Lung microvascular endothelial cell (primary cell): ENCODE measurements at regions not wholly inside any gene's neighbourhood (a gene's known extent, or its start where the extent isn't known, plus 50 kb on each side); places are given as distances from the start of the nearest gene placed in this dataset.

Experiments used
- DNase-seq, 2 donors: peaks; one replicate each; pipeline versions ENCODE4 v3.0.0 to v3.0.0-alpha.2; 2010; ENCODE audit warnings: low read depth in 2 of 2

DNA sequence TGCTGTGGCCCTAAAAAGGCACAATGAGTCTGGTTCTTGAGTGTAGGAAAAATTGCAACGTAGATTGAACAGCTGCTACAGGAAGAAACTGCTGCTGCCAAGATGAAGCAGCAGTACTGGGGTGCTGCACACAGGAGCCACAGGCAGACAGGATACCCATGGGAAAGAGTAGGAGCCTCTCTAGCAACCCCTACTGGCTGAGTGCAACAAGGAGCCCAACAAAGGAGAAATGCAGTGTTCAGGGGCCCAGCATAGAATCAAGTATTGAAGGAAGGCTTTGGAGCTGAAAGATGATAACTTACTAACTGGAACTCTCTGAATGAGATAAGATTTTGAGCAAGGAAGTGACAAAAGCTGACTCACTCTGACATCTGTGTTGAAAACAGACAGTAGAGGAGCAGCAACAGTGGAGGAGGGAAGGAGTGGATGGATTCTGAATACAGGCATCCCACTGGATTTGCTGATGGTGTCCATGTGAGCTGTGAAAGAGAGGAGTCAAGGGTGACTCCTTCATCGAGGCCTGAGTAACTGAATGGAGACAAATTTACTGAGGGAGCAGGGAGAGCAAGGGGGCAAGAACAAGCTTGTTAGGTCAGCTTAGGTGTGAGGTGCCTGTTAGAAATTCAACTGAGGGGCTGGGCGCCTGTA, 534.7 kb upstream of the JARID2 start:
- peak; percentile 29 to 83 for DNase-seq

DNA sequence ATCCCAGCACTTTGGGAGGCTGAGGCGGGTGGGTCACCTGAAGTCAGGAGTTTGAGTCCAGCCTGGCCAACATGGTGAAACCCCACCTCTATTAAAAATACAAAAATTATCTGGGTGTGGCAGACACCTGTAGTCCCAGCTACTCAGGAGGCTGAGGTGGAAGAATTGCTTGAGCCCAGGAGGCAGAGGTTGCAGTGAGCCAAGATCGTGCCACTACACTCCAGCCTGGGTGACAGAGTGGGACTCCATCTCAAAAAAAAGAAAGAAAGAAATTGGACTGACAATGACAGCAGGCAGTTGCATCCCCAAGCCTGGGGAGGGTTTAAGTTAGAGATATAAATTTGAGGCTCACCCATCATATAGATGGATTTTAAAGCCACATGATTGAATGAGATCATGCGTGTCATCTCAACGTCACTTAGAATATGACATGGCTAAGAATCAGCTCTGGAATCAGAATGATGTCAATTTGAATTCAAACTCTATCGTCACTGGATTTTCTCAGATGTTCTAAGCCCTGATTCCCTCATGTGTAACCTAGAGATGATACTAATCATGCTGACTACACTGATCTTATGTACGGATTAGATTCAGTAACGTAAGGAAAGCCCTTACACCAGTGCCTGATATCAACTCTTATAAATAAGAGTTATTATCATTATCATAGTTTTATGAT, 534.0 kb upstream of the JARID2 start:
- no peak for DNase-seq

DNA sequence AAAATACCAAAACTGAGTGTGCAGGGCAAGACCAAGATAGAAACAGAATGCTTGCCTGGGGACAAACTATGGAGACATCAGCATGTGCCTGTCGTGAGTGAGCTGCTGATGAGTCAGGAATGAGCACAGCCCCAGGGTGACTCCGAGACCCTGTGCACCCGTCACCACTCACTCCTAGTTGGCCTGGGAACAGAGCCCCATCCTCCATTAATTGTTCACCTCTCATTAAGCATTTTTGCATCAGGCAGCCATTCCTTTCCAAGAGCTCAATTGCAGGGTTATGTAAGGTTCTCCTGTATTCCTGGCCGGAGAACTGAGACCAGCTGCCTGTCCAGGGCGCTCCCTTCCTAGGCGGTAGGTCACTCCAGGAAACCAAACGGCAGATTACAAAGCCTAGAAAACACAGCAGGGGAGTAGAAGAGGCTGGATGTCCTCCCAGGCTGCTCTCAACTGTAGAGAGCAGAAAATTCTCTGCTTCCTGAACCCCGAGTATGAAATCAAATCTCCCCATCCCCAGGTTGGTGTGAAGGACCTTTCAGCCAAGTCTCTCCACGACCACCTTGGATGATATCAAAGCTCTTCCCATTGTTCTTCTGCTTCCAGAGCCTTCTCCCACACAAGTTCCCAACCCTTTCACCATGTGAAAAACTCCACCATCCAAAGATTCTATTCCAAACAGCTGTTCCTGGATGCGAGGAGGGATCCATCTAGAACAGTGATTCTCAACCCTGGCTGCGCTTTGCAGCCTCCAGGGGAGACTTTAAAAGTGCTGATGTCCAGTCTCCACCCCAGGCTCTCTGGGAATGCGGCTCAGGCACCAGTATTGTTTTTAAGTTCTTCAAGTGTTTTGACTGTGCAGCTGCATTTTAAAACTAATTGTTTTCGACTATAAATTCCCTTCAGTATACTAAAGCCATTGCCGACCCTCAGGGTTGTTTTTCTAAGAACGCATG, 532.6 kb upstream of the JARID2 start:
- peak in 1 of 2 donors; percentile 67 for DNase-seq

DNA sequence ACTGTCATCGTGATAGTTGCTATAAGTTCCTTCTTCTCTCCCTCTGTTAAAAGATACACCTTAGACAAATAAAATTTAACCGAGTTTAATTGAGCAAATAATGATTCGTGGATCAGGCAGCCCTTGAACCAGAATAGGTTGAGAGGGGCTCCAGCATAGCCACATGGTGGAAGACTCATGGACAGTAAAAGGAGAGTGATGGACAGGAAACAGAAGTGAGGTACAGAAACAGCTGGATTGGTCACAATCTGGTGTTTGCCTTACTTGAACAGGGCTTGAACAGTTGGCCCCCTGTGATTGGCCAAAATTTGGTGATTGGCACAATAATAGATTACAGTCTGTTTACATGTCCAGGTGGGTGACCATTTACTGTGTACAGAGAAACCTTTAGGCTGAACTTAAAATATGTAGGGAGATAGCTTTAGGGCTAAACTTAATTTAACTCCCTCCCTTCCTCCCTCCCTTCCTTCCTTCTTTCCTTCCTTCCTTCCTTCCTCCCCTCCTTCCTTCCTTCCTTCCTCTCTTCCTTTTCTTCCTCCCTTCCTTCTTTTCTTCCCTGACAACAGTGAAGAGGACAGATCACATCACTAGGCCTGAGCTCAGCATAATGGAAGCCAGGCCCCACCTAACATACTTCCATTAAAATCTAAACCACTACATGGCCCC, 531.8 kb upstream of the JARID2 start:
- no peak for DNase-seq

DNA sequence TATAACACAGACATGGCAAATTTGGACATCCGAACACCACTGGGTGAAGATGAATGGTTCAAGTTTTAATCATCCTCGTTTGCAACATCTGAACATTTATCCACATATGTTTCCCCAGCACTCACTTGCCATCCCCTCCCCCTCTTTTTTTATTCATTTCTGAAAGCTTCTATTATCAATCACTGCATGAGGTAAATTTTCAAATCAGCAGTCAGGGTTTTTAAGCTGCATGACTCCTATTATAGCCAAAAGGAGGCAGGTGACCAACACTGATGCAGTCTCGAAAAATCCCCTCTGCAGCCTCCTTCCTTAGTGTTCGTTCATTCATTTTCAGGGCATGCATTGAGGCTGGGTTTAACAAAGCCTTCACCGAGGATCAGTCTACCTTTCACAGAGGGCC, 530.8 kb upstream of the JARID2 start:
- DNase-seq = no peak

DNA sequence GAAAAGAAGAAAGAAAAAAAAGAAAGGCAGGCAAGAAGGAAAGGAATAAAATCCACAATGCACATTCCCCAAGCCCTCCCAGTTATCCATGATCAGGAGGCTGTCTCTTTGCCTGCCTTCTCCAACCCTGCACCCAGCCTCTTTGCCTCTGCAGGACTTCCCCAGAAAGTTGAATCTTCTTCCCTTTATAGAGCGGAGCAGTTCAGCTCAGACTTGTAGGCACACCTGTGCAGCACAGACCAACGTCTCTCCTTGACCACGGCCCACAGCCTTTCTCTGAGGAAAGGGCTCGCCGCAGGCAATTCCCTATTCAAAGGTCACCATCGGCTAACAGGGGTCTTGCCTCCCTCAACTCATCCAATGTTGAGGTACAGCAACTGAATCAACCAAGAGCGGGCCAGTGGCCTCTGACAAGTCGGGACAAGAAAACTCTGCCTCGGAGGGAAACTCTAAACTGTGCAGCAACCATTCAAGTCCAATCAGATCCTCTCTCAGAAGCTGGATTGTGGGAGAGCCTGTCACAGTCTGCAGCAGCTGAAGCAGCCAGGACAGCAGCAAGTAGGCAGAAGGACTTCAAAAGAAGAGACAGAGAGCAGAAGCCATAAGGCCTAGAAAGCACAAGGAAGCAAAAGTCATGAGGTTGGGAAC, 529.2 kb upstream of the JARID2 start:
- no peak for DNase-seq

DNA sequence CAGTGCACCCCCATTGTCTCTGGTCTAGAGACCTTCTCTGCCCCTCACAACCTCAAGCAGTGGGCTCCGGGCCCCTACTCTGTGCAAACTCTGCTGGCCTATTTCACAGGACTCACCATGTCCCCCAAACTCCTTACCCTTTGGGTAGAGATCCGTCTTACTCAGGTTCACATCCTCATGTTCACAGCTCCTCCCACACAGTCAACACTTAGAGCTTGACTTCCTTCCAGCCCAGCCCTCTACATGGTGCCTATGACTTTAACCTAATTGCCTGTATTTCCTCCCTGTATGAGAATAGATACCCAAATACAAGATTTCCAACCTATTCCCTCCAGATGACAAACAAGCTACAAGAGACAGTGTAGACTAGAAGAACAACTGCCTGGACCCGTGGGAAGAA, 528.6 kb upstream of the JARID2 start:
- DNase-seq = no peak

DNA sequence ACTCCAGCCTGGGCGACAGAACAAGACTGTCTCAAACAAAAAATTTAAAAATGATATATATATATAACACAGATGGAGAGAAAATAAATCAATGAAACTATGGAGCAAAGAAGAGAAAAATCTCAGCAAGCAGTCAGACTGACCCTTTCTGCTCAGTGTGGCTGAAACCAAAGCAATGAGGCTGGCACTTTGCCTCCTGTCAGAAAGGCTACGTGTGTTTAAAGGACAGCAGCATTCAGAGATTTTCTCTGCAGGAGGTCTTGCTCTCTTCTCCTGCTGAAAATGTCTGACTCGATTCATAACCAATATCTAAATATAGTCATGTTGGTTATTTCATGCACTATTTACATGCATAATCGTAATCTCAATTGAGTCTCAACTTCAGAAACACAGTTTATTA, 527.0 kb upstream of the JARID2 start:
- DNase-seq = no peak

DNA sequence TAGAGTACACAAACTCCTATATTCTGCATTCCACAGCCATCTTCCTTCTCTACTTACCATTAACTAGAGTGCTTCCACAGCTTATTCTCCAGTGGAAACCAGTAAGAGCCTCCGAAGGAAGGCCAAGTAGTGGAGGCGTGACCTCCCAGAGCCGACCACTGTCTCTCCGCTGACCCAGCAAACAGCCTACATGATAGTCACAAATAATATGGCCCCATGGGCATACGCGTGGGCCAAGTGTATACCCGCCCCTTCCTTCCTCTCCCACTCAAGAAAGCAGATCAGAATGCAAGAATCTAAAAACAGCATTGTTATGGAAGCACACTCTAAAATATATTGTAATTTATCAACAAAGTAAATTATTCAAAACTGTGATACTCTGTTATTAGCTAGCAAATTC, 526.6 kb upstream of the JARID2 start:
- DNase-seq = no peak

DNA sequence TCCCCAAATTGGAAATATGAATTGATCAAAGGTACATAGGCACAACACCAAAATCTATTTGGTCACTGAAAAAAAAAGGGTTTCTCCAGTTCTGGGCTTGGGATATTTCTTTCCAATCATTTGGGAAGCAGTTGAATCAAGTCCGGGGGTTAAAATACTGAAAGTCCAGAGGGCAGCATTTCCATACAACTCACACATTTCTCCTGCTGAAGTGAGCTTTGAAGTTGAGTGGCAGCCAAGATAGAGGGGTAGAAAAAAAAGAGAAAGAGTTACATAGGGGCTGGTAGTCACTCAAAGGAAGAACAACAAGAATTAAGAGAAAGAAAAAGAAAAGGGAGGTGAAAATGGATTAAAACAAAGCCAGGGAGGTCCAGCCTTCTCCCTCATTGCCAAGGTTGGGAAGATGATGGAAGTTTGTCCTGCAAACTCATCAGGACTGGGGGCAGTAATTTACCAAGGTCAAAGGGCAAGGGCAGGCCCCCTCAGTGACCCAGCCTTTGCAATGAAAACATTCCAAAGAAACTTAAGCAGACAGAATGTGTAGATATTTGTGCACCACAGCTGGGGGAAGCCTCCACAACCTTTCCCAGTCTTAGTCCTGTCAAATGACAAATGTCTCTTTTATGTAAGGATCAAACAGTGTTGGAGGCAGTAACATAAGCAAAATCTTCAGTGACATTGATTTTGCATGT, 525.3 kb upstream of the JARID2 start:
- no peak for DNase-seq

DNA sequence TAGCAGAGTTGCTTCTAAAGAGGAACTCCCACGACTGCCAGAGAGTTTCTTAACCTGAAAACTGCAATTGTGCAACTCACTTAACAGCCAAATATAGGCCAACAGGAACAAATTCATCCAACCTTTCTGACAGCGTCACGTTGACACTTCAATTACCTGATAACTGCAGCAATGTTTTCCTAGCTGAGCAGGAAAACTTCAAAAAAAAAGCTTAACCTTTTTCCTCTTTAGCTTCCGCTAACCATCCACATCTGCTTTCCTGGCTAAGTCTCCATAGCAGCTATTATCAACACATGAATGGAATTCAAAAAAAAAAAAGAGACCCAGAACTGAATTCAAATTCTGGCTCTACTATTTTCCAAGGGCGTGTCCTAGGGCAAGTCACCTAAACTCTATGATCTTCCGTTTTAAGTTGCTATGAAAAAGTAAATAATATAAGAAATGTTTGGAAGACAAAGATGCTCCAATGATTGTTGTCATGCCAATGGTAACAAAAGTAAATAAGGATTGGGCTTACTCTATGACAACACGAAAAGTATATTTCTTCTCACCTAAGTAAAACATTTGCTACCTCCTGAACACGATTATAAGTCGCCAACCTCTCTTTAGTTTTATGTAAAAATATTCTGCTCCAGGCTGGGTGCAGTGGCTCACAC, 524.6 kb upstream of the JARID2 start:
- peak; percentile 48 to 79 for DNase-seq

DNA sequence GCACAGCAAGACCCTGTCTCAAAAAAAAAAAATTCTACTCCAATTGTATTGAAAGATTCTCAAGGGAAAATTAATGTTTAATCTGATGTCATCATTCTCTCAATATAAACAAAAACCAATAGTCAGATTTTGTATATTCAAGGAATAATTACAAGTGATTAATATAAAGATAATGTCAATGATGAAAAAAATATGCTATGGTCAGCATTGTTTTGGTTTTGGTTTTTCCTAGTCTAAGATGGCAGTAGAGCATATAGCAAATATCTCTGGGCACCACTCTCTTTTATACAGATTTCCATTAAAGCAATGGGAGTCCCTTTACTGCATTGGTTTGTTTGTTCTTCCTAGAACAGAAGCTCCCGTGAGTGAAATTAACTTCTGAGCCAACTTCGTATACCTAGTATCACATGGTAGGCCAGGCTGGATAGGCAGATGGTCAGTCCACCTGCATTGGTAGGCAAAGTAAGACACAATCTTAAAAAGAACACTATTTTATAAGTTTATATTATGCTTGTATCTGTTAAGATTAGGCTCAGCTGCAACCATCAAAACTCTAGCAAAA, 523.8 kb upstream of the JARID2 start:
- no peak for DNase-seq

DNA sequence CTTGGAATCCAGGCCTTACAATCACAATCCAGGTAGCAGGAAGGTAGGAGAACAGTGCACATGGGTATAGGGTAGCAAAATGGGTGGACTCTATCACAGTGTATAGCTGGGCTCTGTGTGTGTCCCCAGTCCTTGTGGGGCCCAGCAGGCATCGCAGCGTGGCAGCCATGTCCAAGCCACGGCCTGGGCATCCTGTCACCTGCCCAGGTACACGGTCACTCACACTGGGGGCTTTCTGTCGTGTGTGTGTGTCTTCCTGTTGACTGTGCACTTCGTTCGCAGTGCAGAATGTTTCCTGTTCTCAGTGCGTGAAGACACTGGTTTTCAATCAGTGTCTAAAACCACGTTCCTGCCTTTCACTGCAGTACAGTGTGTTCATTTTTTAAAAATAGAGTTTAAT, 523.2 kb upstream of the JARID2 start:
- no peak for DNase-seq

DNA sequence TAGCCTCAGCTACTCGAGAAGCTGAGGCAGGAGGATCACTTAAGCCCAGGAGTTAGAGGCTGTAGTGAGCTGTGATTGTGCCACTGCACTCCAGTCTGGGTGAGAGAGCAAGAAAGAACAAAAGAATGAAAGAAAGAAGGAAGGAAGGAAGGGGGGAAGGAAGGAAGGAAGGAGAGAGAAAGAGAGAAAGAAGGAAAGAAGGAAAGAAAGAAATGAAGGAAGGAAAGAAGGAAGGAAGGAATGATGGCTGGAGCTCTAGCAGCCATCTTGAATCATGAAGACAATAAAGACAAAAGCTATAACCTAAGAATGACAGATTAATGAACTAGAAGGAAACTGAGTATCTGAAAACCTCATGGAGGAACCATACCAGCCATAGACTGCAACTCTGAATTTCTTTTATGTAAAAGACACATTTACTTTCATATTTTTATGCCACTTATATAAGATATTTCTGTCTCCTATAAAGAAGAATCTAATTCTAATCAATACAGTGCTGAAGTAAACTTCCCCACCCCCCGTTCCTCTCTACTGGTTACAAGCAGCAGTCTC, 522.3 kb upstream of the JARID2 start:
- no peak for DNase-seq

DNA sequence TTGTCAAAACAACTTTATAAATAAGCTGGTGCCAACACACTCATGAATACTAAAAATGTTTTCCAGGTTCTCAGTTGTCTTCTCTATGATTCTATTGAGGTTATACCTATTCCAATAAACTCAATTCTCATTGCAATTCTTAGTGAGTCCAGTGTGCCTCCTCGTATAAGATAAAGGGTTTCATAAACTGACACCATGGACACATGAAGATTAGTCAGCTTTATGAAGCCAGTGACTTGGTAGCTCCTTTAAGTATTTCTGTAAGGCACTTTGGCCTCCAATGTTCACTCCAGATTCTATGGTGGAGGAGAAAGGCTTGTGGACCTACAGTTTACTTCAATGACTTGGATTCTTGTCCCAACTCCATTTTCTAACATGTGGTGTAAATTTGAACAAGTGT, 521.3 kb upstream of the JARID2 start:
- DNase-seq = no peak

DNA sequence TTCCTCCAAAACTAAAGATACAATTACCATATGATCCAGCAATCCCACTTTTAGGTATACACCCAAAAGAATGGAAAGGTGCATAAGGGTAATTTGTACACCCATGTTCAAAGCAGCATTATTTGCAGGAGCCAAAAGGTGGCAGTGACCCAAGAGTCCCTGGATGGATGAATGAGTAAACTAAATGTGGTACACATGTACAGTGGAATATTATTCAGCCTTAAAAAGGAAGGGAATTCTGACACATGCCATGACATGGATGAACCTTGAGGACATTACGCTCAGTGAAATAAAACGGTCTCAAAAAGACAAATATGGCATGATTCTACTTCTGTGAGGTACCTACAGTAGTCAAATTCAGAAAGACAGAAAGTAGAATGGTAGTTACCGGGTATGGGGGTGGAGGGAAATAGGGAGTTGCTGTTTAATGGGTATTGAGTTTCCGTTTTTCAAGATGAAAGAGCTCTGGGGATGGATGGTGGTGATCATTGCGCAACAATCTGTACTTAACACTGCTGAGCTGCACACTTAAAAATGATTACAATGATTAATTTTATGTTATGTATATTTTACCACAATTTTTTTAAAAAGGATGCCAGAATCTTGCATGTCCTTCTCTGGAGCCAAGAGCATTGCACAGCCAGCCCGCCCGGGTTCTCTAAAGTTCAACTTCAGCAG, 518.9 kb upstream of the JARID2 start:
- no peak for DNase-seq

DNA sequence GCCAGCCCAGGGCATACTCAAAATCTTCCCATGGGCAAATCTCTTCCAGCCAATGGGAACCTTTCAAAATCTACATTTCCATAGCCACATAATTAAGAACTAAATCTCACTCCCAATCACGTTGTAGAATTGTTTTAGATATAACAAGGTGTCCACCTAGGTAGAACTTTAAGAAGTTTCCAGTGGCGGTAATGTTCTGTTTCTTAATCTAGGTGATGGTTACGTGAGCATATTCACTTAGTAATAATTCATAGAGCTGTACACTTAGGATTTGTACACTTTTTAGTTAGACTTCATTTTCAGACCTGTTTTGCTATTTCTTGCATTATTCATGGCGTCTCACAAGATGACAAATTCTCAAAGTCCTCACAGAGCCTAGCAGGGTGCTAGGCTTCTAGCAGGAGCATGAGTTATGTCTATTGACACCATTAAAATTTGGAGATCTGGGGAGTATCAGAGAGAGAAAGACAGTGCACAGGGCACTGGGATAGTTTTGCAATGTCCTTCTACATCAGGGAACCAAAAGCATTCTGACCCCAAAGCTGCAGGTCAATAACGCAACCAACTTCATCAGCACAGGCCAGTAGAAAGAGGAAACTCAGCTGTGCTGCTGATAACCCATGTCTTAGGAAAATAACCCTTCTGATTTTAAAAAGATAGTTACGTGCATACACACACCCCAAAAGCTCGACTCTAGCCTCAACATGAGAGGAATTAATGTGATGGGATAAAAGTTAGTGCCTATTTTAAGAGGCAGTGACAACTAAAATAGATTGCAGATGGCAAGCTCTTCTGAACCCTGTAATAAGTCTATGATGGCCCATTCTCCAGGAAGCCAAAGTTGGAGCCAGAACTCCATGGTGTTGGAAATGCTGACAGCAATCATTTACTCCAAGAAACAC, 518.1 kb upstream of the JARID2 start:
- no peak for DNase-seq
